Activated T-cell treated with anti-CD3 and anti-CD28 coated beads, Interleukin-2, amount 50 U/mL, for 48 hours (primary cell): ENCODE measurements at regions not wholly inside any gene's neighbourhood (a gene's known extent, or its start where the extent isn't known, plus 50 kb on each side); places are given as distances from the start of the nearest gene placed in this dataset.

Source experiments
- DNase-seq, 2 experiments: peaks; one replicate each; pipeline ENCODE4 v3.0.0-alpha.2; 2020

- no peak for DNase-seq
Observed at GRCh38 chr4:57553728-57554127, 443.5 kb upstream of the IGFBP7 start.

DNA sequence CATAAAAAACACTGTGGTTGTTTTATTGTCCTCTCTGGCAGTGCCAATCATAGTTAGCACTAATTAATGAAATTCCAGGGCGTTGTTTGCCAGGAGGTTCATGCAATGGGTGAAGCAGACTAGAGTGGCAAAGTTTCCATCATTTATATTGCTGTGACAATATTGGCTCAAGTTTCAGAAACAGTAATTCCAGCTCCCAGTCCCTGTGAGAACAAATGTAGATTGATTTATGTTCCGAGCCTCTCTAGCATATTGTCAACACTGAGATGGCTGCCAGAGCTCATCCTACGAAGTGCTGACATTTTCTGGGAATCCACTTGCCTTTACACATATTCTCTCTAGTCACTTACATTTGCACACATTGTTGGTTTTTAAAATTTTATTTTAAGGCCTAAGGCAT lies 440.0 kb upstream of the IGFBP7 start:
- no peak for DNase-seq

GRCh38 chr4:57548856-57549255 lies 438.7 kb upstream of the IGFBP7 start:
- DNase-seq = no peak

DNA sequence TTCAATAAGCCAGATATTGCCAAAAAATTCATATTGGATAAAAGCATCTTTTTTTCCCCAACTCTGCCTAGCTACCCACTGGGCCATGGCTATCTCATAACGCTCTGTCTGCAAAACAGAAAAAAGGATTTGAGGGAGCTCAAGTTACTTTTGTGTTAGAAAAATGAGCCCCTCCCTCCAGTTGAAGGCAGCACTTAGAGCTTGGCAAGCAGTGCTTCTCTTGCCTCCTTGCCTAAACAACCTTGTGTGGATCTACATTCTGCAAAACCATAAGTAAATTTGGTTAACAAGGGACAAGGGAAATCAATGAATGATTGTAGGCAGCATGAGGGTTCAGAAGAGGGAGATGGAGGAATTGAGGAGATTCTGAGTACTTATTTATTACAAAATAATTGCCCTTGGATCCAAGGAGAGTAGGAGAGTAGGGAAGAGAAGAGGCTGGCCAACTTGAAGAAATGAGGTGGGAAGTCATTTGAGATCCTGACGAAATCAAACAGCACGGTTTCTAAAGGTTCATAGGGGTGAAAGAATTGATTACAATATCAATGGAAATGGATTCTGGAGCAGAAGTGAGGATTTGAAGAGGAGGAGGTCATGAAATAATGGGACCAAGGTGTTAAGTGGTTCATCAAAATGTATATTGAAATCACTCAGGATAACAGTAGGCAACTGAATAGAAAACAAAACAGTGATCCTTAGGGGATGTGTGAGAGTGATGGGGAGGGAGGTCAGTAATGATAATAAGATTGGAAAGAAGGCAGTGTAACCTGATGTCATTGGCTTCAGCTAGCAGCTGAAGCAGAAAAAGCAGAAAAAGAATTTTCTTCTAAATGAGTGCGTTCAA lies 434.8 kb upstream of the IGFBP7 start:
- no peak for DNase-seq

GRCh38 chr4:57504797-57505530 lies 394.8 kb upstream of the IGFBP7 start:
- no peak for DNase-seq

GRCh38 chr4:57504139-57504538 lies 394.0 kb upstream of the IGFBP7 start:
- no peak for DNase-seq

GRCh38 chr4:57501720-57502119 lies 391.5 kb upstream of the IGFBP7 start:
- DNase-seq = no peak

DNA sequence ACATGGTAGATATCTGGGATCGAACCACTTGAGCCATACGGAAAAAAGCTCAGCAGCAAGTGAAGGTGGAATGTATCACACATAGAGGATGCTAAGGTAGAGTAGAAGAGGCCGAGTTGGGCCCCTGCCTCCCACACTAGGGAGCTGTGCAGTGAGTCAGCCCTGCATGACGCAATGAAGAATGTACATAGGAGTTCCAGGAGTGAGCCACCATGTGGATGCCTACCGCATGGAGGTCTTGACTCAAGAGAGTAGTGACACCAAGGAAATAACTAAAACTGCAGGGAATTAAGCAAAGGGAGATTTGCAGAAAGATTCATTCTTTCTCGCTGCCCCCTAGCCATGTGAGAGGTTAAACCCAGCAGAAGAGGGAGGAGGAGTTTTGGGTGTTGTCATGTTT lies 389.6 kb upstream of the IGFBP7 start:
- DNase-seq = no peak

DNA sequence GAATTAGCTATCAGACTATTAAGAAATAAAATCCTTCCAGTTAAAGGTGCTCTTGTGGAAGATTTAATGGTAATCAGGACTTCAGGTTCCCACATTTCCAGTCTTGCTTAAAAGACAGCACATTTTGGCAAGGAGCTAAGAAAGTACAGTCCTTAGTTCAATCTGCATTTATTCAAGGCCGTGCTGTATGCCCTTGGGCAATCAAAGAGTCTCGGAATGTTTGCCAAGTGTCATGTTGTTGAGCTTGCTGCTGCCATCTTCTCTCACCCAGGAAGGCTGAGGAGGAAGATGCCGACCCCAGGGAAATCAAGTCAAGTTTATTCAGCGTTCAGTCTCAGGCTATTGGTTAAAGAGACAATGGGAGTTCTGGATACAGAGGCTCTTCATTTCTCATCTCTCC lies 388.1 kb upstream of the IGFBP7 start:
- no peak for DNase-seq

DNA sequence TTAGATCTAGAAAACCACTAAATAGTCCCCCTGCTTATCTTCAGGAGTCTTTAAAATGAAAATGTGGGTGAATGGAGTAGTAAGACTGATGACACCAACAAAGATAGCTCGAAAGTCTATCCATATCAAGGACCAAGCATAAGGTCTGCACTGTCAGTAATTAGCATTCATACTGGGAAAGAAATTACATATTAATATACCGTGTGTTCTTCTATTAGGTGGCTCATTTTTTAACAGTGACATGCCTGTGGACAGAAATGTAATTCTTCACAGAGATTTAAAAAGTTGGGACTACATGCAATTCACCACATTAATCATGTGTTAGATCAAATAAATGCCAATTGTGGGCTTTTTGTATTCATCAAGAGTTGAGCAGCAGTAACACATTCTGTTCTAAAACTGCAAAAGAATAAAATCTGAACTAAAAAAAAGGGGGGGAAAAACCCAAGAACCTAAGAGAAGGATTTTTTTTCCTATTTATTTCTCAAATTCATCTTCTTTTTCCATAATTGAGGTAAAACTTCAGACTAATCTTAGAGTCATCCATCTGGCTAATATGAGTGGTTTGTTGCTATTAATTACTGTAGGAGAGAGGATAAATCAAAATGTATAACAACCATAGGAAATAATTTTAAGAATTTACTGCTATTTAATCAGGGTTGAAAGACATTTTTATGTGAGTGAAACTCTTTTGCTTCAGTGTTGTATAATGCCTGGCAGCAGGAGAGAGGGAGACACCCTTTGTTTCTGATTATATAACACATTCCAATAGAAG lies 386.7 kb upstream of the IGFBP7 start:
- DNase-seq = no peak

DNA sequence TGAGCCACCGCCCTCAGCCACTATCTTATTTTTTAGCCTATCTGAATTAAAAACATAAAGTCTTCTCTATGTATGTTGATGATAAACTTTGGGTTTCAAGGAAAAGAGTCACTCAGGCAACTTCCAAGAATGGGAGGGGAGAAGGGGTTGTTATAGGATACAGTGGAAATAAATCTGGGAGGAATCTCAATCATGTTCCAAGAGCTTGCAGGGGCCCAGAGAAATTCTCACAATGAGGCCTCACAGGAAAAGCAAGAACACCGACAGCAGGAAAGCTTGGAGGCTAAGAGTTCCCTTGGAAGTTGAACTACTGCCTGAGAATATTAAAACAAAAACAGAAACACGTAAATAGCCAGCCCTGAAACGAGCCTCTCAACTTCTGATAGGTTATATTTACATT lies 384.6 kb upstream of the IGFBP7 start:
- no peak for DNase-seq

DNA sequence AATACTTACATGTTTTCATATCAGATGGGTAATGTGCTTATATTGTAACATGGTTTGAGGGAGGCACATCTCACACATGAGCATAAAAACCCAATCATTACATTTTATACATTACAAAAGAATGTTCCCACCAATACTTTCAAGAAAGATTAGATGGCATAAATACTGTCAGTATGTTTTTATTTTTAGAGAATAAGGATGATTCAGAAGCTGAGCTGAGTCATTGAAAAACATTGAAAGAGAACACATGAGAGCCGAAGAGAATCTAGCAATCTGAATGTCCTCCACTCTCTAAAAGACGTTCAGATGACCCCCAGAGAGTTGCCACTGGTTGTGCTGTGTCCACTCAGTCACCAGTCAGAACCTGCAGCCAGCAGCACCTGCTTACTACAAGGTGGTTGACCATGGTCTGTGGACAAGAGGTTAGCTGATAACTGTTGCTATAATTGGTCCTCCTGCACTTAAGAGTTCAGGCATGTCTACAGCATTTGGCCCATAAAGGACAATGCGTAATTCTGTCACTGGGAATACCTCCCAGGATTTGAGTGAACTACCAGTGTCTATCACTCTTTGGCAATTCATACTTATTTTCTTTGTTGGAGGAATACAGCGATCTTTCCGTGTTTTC lies 382.2 kb upstream of the IGFBP7 start:
- DNase-seq = no peak

GRCh38 chr4:57491388-57491787 lies 381.2 kb upstream of the IGFBP7 start:
- DNase-seq = no peak

- no peak for DNase-seq
Observed at GRCh38 chr4:57490520-57491255, 380.5 kb upstream of the IGFBP7 start.

GRCh38 chr4:57488366-57489162 lies 378.4 kb upstream of the IGFBP7 start:
- DNase-seq = no peak

GRCh38 chr4:57475424-57475823 lies 365.2 kb upstream of the IGFBP7 start:
- DNase-seq = no peak

DNA sequence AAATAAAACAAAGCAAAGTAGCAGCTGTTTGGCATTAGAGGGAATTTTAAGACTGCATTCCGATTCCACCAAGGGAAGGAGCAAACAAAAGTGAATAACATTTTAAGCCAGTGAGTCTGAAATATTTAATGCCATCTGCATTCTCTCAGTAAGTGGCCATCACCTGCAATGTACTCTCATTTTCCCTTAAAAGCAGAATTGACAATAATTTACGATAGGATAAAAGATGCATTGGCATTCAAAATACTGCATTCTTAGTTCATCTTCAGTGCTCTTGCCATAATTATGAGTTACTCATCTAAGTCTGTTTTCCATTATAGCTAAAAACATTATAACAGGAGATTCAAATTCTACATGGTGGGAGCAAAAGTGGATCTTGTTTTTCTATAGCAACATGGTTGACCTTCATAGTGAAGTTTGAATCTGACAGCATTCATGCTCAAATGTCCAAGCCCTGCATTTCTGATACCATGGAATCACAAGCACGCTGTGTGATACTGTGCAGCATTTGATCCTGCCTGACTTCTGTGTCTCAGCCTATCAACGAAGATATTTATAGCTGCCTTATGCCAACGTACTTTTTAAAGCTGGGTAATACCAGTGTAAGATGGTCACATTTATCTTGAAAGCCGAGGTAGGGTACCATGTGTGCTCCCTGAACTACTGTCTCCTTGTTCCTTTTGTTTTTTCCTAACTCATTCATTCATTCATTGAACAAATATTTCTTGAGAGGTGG lies 355.3 kb upstream of the IGFBP7 start:
- no peak for DNase-seq

DNA sequence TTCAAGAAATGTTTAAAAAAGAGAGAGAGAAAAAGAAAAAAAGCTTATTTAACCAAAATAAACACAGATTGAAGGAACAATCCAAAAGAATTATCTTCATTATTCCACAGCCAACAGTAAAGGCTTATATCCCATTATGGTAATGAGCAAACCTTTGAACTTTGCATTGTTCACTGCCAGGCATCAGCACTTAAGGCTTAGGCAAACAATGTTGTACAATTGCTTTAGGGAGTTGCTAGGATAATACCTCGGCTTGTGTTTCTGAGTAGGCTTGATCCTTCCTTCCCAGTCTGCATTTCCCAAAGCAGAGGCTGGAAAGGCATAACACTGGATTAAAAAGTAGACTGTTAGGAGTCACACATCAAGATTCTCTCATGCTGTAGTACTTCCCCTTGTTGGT lies 352.7 kb upstream of the IGFBP7 start:
- DNase-seq = no peak

- no peak for DNase-seq
Observed at GRCh38 chr4:57460967-57461366, 350.8 kb upstream of the IGFBP7 start.

GRCh38 chr4:57448901-57449300 lies 338.7 kb upstream of the IGFBP7 start:
- no peak for DNase-seq

DNA sequence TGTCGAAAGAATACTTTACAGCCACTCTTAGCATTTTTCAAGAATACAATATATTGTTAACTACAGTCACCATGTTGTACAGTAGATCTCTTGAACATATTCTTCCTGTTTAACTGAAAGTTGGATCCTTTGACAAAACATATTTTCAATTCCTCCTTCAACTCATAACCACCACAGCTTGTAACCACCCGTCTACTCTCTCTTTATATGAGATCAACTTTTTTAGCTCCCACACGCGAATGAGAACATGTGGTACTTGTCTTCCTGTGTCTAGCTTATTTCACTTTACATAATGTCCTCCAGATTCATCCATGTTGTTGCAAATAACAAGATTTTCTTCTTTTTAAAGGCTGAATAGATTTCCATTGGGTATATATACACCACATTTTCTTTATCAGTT lies 338.3 kb upstream of the IGFBP7 start:
- no peak for DNase-seq
